GM12875 (cell line): ENCODE measurements at regions not wholly inside any gene's neighbourhood (a gene's known extent, or its start where the extent isn't known, plus 50 kb on each side); places are given as distances from the start of the nearest gene placed in this dataset.

ENCODE experiments used
- H3K4me3 ChIP-seq: one replicate; pipeline ENCODE4 v1.5.1; 2011; ENCODE audit warnings: low read depth, low read length, control low read depth
- TF ChIP-seq, protein P1 (sequence below): IDR thresholded peaks from 2 replicates; pipeline ENCODE4 v1.5.1; 2011; ENCODE audit warnings: low read depth, mild to moderate bottlenecking, control low read depth, inconsistent platforms, low read length, moderate library complexity, borderline replicate concordance; ENCODE audit not compliant: insufficient read depth

DNA sequence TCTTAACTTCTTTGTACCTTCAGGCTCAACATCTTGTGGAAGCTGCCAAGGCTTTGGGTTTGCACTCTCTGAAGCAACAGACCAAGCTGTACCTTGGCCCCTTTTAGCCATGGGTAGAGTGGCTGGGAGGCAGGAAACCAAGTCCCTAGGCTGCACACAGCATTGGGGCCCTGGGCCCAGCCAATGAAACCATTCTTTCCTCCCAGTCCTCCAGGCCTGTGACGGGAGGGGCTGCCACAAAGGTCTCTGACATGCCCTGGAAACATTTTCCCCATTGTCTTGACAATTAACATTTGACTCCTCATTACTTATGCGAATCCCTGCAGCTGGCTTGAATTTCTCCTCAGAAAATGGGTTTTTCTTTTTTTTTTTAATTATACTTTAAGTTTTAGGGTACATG, 253.1 kb upstream of the GADL1 start:
- no peak overlapping the region for H3K4me3 ChIP-seq
- TF ChIP-seq, protein P1, sequence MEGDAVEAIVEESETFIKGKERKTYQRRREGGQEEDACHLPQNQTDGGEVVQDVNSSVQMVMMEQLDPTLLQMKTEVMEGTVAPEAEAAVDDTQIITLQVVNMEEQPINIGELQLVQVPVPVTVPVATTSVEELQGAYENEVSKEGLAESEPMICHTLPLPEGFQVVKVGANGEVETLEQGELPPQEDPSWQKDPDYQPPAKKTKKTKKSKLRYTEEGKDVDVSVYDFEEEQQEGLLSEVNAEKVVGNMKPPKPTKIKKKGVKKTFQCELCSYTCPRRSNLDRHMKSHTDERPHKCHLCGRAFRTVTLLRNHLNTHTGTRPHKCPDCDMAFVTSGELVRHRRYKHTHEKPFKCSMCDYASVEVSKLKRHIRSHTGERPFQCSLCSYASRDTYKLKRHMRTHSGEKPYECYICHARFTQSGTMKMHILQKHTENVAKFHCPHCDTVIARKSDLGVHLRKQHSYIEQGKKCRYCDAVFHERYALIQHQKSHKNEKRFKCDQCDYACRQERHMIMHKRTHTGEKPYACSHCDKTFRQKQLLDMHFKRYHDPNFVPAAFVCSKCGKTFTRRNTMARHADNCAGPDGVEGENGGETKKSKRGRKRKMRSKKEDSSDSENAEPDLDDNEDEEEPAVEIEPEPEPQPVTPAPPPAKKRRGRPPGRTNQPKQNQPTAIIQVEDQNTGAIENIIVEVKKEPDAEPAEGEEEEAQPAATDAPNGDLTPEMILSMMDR, result no peak

DNA sequence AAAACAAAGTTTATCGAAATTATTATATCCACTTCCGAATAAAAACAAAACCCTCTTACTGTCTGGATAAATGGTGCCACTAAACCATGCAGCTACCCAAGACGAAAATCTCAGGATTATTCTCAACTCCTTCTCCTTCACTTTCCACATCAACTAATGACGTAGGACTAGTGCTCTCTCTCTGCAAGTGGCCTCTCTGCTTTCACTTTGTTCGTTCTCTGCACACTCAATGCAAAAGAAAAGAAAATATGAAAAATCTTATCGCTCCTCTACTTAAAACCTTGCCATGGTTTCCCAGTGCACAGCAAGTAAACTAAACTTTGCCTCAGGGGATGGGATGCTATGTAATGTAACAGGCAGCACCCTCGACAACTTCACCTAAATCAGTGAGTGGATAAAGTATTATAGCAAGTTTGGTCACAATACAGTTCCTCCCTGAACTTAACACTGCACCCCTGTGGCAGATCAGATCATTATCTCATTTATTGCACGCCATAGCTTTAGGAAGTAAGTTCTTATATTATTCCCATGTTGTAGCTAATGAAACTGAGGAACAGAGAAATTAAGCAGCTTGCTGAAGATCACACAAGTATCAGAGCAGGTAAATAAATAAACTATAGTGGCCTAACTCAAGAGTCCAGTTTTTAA, 262.7 kb upstream of the GADL1 start:
- H3K4me3 ChIP-seq, result no peak overlapping the region
- TF ChIP-seq, protein P1, result no peak

DNA sequence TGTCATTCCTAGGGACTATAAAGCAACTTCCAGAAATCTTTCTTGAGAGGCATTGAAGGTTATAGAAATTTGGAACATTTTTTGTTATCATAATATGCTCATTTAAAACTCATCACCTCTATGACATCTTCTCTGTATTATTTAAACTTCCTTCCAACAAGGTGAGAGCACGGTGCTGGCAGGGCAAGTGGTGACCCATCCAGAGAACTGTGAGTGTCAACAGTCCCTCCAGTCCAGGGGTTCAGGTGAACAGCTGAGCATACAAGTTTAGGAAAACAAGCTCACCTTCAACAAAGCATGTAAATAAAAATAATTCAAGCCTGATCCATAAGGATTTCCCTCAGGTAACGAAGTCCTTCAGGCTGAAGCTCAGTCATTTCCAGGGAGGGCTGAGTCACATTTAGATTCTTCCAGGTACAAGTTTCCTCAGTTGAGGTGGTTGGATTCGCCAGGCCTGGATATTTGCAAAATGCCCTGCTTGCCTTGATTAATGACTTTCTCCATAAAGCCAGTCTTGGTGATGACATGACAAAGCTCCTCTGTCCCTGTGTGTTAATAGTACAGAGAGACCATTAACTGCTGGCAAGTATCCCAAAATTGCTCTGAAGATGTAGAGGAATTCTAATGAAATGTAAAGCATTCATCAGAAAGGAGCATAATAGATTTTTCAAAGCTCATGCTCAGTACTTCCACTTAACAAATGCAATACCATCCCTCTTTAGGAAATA, 263.6 kb upstream of the GADL1 start:
- no peak overlapping the region for H3K4me3 ChIP-seq
- TF ChIP-seq, protein P1, result no peak

DNA sequence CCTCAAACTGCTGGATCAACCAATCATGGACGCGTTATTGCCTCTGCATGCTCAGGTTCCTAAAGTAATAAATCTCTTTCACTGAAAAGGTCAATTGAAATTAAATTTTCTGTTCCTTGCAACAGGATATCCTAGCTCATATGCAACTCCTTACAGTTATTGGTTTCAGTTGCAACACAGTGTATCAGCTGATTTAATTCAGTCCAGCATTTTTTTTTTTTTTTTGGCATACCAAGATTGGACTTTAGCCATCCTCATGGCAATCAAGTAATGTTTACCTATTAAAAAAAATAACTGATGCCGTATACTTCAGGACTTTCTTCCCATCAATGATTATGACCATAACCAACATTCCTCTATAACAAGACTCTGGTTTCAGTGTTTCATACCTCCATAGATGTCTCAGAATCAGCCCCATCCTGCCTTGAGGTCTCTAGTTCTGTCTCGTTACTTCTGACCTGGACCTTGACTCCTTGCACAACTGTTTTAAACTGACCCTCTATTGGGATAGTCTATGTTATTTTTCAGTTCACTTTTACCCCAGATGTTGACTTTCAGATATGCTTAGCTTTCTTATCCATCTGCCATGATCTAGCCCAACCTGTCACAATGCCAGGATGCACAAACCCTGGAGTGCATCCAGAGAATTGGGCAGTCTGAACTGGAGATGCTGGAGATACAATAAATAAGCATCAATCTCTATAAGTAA, 265.0 kb upstream of the GADL1 start:
- H3K4me3 ChIP-seq, result no peak overlapping the region

DNA sequence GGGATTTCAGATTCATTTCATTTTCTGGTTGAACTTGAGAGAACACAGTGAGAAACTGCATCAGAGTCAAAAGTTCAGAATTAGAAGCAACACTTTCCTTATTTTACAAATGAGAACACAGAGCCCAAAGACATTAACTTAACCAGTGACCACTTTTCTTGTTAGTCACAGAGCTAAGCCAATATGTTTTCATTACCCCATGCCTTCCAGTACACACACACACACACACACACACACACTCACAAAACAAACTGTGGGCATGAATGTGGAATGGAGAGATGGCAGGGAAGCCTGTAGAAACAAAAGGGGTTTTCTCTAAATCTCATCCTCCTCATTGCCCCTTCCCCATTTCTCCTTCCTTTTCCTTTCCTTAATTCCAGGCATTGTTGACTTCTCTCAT, 267.4 kb upstream of the GADL1 start:
- TF ChIP-seq, protein P1, result no peak
- no peak overlapping the region for H3K4me3 ChIP-seq

More for the DNA sequence above, 265.0 kb upstream of the GADL1 start:
- TF ChIP-seq, protein P1, result no peak

DNA sequence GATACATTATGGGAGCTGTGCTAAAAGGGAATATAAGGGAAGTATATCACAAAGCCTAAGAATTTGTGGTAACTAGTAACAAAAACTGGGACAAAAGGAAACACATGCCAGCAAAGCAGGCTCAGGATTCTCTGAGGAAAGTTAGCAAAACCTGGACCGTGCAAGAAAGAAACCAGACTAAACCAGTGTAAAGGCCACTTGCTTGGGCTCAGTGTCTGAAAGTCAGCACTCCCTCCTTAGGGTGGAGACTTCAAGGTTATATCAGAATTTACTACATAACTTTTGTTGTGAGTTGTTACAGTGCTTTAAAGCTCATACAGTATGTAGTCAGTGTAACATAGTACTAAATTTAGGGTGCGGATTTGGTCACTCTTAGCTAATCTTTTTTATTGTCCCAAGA, 269.9 kb upstream of the GADL1 start:
- H3K4me3 ChIP-seq, result no peak overlapping the region
- TF ChIP-seq, protein P1, result no peak
